ENCODE measurements at regions not wholly inside any gene's neighbourhood (a gene's known extent, or its start where the extent isn't known, plus 50 kb on each side); places are given as distances from the start of the nearest gene placed in this dataset.

DNA sequence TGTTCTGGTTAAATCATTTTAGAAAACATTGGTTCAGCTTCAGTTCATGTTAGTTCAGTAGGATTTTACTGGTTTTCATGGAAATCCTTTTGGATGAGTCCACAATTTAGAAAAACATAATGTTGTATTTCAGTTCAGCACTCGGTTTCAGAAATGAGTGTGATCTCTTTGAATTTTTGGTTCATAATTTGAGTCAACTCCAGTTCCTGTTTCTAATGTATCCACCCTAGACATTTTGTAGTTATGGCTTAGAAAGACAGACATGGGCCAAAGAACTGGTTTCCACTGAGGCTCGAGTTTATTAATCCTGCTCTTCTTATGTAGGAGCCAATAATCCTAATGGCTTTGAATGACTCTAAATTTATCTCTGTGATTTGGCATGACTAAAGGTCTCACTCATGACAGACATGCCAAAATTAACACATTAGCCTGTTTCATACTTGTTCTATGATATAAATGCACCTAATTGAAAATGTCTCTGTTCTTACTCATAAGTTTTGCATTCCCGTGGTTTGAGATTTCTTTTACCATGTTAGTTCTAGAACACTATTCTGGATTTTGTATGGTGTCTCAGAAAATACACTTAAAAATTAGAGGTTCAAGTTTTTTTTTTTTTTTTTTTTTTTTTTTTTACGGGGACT is 82.3 kb upstream of the SPRED2 start:
- DNase-seq: no peak

DNA sequence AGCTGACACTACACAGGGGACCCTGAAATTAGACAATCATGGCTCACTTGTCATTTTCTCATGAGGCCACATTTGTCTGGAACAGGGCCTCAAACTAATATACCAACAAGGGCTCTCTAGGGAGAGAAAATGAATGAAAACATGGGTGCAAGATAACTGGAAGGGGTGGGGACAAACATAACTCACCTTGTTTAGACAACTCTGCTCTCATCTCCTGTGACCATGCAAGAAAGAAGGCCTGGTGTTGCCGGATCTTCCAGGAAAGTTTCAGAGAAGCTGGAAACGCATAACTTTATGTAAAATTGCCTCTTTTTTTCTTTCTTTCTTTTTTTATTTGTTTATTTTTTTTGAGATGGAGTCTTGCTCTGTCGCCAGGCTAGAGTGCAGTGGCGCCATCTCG is 80.4 kb upstream of the SPRED2 start:
- no peak for DNase-seq

DNA sequence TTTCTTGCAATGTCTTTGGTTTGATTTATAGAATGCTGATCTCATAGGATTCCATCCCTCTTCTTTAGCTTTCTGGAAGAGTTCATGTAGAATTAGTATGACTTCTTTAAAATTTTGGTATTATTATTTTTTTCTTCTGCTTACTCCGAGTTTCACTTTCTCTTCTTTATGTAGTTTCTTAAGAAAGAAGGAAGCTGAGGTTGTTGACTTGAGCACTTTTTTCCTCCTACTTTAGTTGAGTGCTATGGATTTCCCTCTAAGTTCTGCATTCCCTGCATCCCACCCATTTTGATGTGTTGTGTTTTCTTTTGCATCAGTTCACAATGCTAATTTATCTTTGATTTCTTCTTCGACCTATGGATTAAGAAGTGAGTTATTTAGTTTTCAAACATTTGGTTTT is 78.9 kb upstream of the SPRED2 start:
- peak; percentile 20 to 35 for DNase-seq

DNA sequence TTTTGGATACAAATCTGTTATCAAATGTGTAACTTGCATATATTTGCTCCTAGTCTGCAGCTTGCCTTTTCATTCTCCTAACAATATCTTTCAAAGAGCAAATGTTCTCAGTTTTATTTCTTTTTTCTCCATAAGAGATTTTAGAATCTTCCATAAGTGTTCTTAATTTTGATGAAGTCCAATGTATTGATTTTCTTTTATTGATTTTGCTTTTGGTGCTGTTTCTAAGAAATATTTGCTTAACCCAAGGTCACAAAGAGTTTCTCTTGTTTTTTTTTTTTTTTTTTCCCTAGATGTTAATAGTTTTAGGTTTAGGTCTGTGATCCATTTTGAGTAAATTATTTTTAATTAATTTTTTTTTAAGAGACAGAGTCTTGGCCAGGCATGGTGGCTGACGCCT is 75.8 kb upstream of the SPRED2 start:
- DNase-seq: no peak

DNA sequence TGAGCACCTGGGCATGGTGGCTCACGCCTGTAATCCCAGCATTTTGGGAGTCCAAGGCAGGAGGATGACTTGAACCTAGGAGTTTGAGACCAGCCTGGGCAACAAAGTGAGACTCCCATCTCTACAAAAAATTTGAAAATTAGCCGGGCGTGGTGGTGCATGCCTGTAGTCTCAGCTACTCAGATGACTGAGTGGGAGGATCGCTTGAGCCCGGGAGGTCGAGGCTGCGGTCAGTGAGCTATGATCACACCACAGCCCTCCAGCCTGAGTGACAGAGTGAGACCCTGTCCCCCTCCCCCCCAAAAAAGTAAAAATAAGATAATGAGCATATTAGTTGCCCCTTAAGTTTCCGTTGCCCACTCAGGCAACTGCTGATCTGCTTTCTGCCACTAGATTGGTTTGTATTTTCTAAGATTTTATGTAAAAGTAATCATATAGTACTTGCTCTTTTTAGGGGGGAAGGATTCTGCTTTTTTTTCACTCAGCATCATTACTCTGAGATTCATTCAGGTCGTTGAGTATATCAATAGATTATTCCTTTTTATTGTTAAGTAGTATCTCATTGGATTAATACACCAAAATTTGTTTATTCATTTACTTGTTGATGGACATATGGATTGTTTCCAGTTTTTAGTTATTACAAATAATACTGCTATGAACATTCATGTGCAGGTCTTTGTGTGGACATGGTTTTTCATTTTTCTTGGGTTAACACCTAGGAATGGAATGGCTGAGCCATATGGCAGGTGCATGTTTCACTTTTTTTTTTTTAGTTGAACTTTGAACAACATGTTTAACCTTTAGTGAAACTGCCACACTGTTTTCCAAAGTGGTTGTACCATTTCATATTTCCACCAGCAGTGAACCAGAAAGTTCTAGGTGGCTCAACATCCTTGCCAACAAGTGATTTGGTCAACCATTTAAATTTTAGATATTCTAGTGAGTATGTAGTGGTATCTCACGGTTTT is 75.0 kb upstream of the SPRED2 start:
- no peak for DNase-seq

- no peak for DNase-seq
These were observed 72.7 kb upstream of the SPRED2 start for GRCh38 chr2:65504814-65505697.

DNA sequence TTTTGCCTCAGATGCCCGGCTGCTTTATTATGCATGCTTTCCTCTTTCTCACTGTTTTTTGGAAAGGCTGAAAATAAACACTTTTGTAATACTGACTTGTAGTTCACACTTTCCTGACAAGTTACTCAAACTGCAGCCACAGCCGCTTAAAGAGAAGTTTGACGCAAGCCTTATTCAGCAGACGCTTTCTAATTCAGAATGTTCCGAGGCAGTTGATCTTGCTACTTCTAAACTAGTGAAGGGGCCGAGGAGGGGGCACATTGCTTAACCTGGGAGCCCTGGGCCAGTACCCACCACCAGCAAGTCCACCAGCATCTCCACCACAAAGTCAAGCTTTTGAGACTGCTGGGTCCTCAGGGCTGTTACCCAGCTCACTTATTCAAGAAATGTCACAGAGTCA is 71.8 kb upstream of the SPRED2 start:
- no peak for DNase-seq

GRCh38 chr2:65503746-65504145 is 71.3 kb upstream of the SPRED2 start:
- no peak for DNase-seq

DNA sequence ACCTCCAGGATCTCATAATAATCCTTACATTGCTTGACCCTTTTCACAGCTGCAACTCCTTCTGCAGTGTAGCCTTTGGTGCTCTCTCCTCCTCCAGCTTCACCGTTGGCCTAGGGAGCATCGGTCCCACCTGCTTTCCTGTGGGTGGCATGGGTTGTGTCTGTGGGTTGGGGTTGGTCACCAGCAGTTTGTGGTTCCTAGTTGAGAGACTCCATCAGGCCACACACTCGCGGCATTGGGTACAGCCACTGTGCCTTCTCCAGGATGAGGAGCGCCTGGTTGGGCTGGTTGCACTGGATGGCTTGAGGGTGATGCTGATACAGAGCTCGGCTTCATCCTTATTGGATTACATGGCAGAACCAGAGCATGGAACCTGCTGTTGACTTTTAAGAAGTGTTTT is 69.4 kb upstream of the SPRED2 start:
- no peak for DNase-seq

- no peak for DNase-seq
These were observed 68.7 kb upstream of the SPRED2 start for GRCh38 chr2:65501074-65501473.

DNA sequence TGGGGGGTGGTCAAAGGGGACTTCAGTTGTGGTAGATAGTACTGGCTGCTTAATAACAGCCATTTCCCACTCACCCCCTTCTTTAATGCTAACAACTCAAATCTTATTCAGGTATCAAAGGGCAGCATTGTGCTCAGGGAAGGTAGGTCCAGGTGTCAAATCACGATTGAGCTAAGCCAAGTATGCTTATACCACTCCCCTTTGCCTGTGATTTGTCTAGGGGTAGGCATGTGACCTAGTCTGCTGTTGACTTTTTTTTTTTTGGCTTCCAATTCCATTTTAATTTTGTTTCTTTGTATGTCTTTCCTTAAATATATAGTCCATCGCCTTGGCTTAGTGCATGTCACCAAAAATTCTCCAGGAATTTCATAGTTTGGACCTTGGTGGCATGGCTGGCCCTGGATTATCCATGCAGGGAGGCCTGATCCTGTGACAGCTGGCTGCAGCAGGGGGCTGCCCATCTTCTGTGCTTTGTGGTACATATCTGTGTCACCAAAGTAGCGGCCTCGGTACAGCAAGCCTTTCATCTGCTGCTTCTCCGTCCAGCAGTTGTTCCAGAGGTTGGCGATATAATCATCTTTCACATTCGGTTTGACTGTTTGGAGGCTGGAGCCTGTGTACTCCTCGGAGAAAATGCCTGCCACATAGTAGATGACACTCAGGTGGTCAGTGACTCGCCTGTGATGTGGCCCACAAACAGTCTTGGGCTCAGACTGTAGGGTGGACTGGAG is 68.1 kb upstream of the SPRED2 start:
- no peak for DNase-seq

- DNase-seq: peak; percentile 11 to 22
These were observed 66.8 kb upstream of the SPRED2 start for GRCh38 chr2:65499216-65499615.

GRCh38 chr2:65498396-65498795 is 66.0 kb upstream of the SPRED2 start:
- DNase-seq: no peak

DNA sequence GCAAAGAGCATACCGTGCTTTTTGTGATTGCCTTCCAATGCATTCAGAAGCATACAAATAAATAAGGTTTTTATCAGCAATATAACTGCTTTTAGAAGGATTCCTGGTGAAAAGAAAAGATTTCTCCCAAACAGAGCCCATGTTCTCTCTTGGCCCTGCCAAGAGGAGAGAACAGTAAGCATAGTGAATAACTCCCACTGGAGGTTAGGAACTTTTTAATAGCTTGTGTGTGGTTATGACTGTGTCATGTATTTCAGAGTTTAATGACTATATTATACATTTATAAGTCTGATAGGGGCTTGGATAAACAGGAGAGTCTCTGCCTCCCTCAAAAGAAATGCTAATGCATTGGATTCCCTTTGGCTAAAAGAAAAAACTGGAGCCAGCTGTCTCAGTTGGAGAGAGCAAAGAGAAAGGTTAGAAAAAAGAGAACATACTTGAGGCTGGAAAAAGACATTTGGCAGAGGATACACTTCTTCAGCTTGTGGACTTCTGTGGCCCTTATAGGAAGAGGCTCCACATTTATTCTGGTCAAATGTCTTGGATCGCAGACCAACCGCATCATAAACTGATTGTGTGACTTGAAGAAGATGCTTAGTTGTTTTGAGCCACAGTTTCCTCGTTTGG is 63.0 kb upstream of the SPRED2 start:
- DNase-seq: no peak

DNA sequence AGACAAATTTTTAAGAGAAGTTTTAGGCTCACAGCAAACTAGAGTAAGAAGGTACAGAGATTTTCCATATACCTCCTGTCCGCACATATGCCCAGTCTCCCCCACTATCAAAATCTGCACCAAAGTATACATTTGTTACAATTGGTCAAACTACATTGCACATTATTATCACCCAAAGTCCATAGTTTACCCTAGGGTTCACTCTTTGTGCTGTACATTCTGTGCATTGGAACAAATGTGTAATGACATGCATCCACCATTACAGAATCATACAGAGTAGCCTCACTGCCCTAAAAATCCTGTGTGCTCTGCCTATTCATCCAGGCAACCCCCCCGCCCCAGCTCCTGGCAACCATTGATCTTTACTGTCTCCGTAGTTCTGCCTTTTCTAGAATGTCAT is 61.7 kb upstream of the SPRED2 start:
- no peak for DNase-seq

DNA sequence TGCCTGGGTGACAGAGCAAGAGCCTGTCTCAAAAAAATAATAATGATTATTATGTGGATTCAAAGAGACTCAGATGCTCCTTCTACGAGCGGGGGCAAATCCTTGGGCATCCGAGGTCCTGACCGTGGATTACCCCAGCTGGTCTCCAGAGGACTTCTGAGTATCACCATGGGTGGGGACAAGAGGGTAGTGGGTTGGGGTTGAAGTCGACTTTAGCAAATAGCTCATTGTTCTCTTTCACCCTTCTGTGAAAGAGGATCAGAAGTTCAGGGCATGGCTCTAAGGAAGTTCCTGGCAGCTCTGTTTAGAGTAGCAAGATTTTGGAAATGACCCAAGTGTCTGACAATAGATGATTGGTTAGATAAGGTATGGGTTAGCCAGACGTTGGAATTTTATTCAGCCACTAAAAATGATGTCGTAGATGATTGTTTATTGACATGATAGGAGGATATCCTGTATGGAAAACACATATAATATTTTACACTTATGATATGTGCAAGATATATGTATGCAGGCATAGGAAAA is 59.0 kb upstream of the SPRED2 start:
- DNase-seq: no peak

DNA sequence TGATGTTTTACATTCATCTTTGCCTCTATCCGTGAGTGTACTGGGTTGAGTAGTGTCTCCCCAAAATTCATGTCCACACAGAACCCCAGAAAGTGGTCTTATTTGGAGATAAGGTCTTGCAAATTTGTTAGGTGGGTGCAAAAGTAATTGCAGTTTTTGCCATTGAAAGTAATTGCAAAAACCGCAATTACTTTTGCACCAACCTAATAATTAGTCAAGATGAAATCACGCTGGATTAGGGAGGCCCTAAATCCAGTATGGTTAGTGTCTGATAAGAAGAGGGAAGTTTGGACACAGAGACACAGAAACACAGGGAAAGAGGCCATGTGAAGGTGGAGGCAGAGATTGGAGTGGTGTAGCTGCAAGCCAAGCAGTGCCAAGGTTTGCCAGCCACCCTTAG is 57.8 kb upstream of the SPRED2 start:
- no peak for DNase-seq

- no peak for DNase-seq
These were observed 56.9 kb upstream of the SPRED2 start for GRCh38 chr2:65489269-65489668.

GRCh38 chr2:65488527-65488926 is 56.1 kb upstream of the SPRED2 start:
- DNase-seq: no peak

DNA sequence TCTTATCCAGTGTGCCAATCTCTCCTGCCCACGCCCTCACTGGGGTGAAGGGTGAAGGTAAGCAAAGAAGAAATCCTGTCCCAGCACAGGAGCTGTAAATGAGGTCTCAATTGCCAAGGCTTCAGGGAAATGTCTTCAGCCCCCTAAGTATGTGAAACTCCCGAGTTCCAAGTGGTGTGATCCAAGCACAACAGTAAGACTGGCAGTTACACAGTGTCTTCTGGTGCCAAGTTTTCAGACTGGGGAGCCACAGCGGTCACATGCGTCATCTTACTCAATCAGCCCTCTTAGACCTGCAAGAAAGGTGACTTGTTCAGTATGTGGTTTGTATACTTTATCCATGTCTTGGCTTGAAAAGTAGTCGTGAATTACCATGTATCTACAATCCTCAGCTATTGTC is 55.0 kb upstream of the SPRED2 start:
- DNase-seq: no peak

GRCh38 chr2:65486802-65487201 is 54.4 kb upstream of the SPRED2 start:
- DNase-seq: no peak

DNA sequence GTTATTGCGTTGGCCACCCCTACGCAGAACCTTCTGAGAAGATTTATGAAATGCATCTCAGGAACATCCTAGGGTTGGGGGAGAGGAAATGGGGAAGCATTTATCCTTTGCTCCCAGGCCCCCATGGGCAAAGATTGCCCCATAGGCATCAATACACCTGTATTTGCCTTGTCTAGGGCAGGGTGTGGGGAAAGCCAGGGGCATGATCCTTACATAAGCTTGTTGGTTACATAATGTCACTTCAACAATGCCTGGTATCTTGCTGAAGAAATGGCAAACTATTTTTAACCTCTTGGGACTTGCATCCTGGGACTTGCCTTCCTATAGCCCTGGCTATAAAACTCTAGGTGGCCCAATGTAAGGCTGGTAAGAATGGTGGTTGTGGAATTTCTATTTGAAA is 53.9 kb upstream of the SPRED2 start:
- no peak for DNase-seq

All from inflammatory macrophage (primary cell).